Smooth muscle cell (in vitro differentiated cells): ENCODE measurements at regions not wholly inside any gene's neighbourhood (a gene's known extent, or its start where the extent isn't known, plus 50 kb on each side); places are given as distances from the start of the nearest gene placed in this dataset.

ENCODE experiments used
- DNase-seq: peaks from one replicate; lab custom pipeline; 2025; ENCODE audit not compliant: unreplicated experiment; lab: John Stamatoyannopoulos, UW
- H2AFZ ChIP-seq: fragments of 200-600 bp; sonication (generic); 2 replicates; pipeline ENCODE4 v1.6.0; 2016; ENCODE audit warnings: antibody characterized with exemption, low read depth, mild to moderate bottlenecking
- H3F3A ChIP-seq: fragments of 200-600 bp; sonication (generic); 2 replicates; pipeline ENCODE4 v1.6.0; 2017; ENCODE audit warnings: antibody characterized with exemption, low read depth
- H3K27ac ChIP-seq: fragments of 200-600 bp; sonication (generic); 2 replicates; pipeline ENCODE4 v1.5.1; 2016; ENCODE audit warnings: low read depth, mild to moderate bottlenecking
- H3K27me3 ChIP-seq: fragments of 200-600 bp; sonication (generic); 2 replicates; pipeline ENCODE4 v1.6.1; 2016; ENCODE audit warnings: low read depth, mild to moderate bottlenecking
- H3K36me3 ChIP-seq: fragments of 200-600 bp; sonication (generic); 2 replicates; pipeline ENCODE4 v1.5.1; 2016; ENCODE audit warnings: low read depth
- H3K4me1 ChIP-seq: fragments of 200-600 bp; sonication (generic); 2 replicates; pipeline ENCODE4 v1.5.1; 2016; ENCODE audit warnings: low read depth
- H3K4me2 ChIP-seq: fragments of 200-600 bp; sonication (generic); 2 replicates; pipeline ENCODE4 v1.6.0; 2016; ENCODE audit warnings: mild to moderate bottlenecking
- H3K4me3 ChIP-seq: fragments of 200-600 bp; sonication (generic); 2 replicates; pipeline ENCODE4 v1.5.1; 2016; ENCODE audit warnings: mild to moderate bottlenecking
- H3K79me2 ChIP-seq: fragments of 200-600 bp; sonication (generic); 2 replicates; pipeline ENCODE4 v1.6.0; 2016; ENCODE audit warnings: low read depth, mild to moderate bottlenecking
- H3K9ac ChIP-seq: fragments of 200-600 bp; sonication (generic); 2 replicates; pipeline ENCODE4 v1.6.0; 2016; ENCODE audit warnings: low read depth
- H3K9me3 ChIP-seq: fragments of 200-600 bp; sonication (generic); replicated peaks from 2 replicates; pipeline ENCODE4 v1.5.1; 2016; ENCODE audit warnings: low read depth
- H4K20me1 ChIP-seq: fragments of 200-600 bp; sonication (generic); 2 replicates; pipeline ENCODE4 v1.6.0; 2016; ENCODE audit warnings: low read depth
- WGBS: methylation state at CpG from one replicate; pipeline ENCODE4 v1.1.7; 2016; ENCODE audit warnings: low lambda C conversion rate; 5-methylcytosine and 5-hydroxymethylcytosine counted together
- TF ChIP-seq, protein P1 (sequence below): fragments of 200-600 bp; sonication (generic); IDR thresholded peaks from 2 replicates; pipeline ENCODE4 v1.5.1; 2017; ENCODE audit warnings: borderline replicate concordance, mild to moderate bottlenecking, antibody characterized with exemption; ENCODE audit not compliant: insufficient read depth, poor library complexity, severe bottlenecking

DNA sequence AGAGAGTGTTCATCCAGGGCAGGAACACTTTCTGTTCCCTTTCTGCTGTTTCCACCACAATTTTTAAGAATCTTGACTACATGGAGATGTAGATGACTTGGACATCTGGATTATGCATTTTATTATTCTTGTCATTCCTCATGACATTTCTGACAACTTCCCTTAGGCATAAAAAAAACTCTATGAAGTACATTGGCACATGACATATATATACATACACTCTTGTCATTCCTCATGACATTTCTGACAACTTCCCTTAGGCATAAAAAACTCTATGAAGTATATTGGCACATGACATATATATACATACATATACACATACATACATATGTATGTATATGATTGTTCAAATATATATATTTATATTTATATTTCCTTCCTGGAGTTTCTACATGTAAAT is 531.5 kb downstream of the COL12A1 start:
- Histone ChIP-seq H4K20me1 (no peaks in the 10 kb centered on the region), H3K36me3 (no peaks in the 10 kb centered on the region), H3K27me3 (no peaks in the 10 kb centered on the region), H3F3A (no peaks in the 10 kb centered on the region), H2AFZ (no peak overlapping the region), H3K9me3 (no peaks in the 10 kb centered on the region), H3K4me2 (no peak overlapping the region), H3K4me3 (no peak overlapping the region), H3K79me2 (no peaks in the 10 kb centered on the region), H3K27ac (no peak overlapping the region), H3K9ac (no peak overlapping the region), H3K4me1 (no peaks in the 10 kb centered on the region)
- no peak for DNase-seq
- TF ChIP-seq, protein P1, sequence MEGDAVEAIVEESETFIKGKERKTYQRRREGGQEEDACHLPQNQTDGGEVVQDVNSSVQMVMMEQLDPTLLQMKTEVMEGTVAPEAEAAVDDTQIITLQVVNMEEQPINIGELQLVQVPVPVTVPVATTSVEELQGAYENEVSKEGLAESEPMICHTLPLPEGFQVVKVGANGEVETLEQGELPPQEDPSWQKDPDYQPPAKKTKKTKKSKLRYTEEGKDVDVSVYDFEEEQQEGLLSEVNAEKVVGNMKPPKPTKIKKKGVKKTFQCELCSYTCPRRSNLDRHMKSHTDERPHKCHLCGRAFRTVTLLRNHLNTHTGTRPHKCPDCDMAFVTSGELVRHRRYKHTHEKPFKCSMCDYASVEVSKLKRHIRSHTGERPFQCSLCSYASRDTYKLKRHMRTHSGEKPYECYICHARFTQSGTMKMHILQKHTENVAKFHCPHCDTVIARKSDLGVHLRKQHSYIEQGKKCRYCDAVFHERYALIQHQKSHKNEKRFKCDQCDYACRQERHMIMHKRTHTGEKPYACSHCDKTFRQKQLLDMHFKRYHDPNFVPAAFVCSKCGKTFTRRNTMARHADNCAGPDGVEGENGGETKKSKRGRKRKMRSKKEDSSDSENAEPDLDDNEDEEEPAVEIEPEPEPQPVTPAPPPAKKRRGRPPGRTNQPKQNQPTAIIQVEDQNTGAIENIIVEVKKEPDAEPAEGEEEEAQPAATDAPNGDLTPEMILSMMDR, result no peak

DNA sequence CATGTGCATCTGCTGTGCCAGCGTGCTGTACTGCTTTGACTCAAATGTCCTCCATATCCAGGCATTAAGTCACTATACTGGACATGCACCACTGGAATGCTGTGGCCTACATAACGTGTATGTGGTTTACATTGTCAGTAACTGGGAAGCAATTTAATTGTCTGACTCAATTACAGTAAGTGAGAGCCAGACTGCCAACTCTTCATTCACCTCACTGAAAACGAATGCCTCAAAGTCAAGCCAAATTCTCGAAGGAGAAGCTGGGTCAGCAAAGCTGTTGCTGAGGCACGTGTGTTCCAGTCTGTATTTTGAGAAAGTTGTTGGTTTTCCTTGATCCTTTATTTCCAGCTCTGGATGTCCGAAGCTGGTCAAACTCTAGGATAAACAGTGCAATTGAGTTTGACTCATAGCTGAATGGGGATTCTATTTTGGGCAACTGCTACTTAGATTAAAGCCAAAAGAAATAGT is 534.3 kb downstream of the COL12A1 start:
- Histone ChIP-seq H3K4me2 (peak overlapping the region; percentile 30), H3K4me3 (no peak overlapping the region), H4K20me1 (no peaks in the 10 kb centered on the region), H2AFZ (no peak overlapping the region), H3K36me3 (no peaks in the 10 kb centered on the region), H3K9ac (no peak overlapping the region), H3K27me3 (no peaks in the 10 kb centered on the region), H3F3A (no peaks in the 10 kb centered on the region), H3K4me1 (no peaks in the 10 kb centered on the region), H3K79me2 (no peaks in the 10 kb centered on the region), H3K9me3 (no peaks in the 10 kb centered on the region), H3K27ac (peak overlapping the region; percentile 70)
- TF ChIP-seq, protein P1, result no peak
- 35% methylated on average over 6 of the region's 6 CpGs for WGBS
- no peak for DNase-seq

DNA sequence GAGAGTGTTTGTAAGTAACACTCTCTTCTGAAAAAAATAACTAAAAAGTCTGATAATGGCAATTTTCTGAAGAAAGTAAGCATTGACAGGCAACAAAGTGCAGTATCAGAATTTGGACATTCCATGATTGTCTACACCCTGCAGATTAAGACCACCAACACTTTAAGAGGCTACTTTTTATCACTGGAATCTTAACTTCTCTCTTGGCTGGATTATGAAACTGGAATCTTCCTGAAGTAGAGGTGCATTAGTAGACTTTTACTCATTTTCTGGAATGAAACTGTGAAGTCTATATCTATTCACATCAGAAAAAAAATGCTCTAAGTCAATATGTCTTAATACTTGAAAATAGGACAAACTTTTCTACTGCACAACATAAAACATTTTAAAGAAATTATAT is 547.5 kb downstream of the COL12A1 start:
- no peak overlapping the region for H3K4me2 ChIP-seq
- TF ChIP-seq, protein P1, result no peak
- H2AFZ ChIP-seq, result no peak overlapping the region
- no peaks in the 10 kb centered on the region for H4K20me1 ChIP-seq
- no peaks in the 10 kb centered on the region for H3F3A ChIP-seq
- no peak overlapping the region for H3K27ac ChIP-seq
- H3K9ac ChIP-seq, result no peak overlapping the region
- no peaks in the 10 kb centered on the region for H3K36me3 ChIP-seq
- no peak overlapping the region for H3K4me3 ChIP-seq
- H3K4me1 ChIP-seq, result no peaks in the 10 kb centered on the region
- no peak for DNase-seq
- H3K9me3 ChIP-seq, result no peaks in the 10 kb centered on the region
- H3K27me3 ChIP-seq, result no peaks in the 10 kb centered on the region
- no peaks in the 10 kb centered on the region for H3K79me2 ChIP-seq

DNA sequence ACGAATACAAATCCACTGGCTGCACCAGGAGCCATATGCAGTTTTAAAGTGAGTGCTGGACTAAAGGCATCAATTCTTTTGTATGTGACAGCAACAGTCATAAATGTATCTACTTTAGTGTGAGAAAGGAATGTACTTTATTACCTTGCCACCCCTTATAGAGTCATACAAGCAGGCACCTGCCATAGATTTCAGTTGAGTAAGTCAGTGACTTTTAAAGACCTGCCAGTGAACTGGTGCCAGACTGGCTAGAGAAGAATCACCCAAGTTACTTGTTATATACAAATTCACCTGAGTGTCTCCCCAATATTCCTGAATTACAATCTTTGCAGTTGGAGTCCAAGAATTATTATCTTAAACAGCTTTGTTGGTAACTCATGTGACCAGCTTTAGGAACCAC is 547.9 kb downstream of the COL12A1 start:
- Histone ChIP-seq H3K27me3 (no peaks in the 10 kb centered on the region), H3F3A (no peaks in the 10 kb centered on the region), H3K27ac (no peak overlapping the region), H3K4me1 (no peaks in the 10 kb centered on the region), H3K4me3 (no peak overlapping the region), H3K79me2 (no peaks in the 10 kb centered on the region), H3K9ac (no peak overlapping the region), H4K20me1 (no peaks in the 10 kb centered on the region), H3K36me3 (no peaks in the 10 kb centered on the region), H3K9me3 (no peaks in the 10 kb centered on the region), H3K4me2 (no peak overlapping the region), H2AFZ (no peak overlapping the region)
- 83% methylated on average over 1 of the region's 1 CpG for WGBS
- DNase-seq, result no peak
- TF ChIP-seq, protein P1, result no peak
